Endothelial cell of umbilical vein (primary cell): ENCODE measurements at regions not wholly inside any gene's neighbourhood (a gene's known extent, or its start where the extent isn't known, plus 50 kb on each side); places are given as distances from the start of the nearest gene placed in this dataset.

Experiments
- BruUV-seq: library from RNA; stranded (reverse); fragments of 400-500 nt; replicated peaks from 2 replicates; lab custom pipeline; 2021; lab: Mats Ljungman, UMichigan
- CTCF ChIA-PET: fragments of 300-600, 350-600 bp; sonication (Branson Sonifier 250); formaldehyde crosslinking; loops from one replicate; lab custom pipeline; 2021; ENCODE audit warnings: antibody characterized with exemption, inconsistent platforms; lab: Charles Lee
- POLR2A ChIA-PET: fragments of 300-600, 350-600 bp; sonication (Branson Sonifier 250); formaldehyde crosslinking; loops from one replicate; lab custom pipeline; 2021; ENCODE audit warnings: antibody characterized with exemption, inconsistent platforms; lab: Charles Lee
- DNase-seq: peaks from one replicate; pipeline ENCODE4 v3.0.0-alpha.2; 2011; ENCODE audit warnings: low read depth, low spot score
- FAIRE-seq: peaks from 2 replicates; lab custom pipeline; 2011; peaks lifted over from hg19 to GRCh38; lab: Jason Lieb, UNC
- H2AFZ ChIP-seq: 2 replicates; pipeline ENCODE4 v1.6.0; 2012; ENCODE audit warnings: low read depth, low read length, control low read depth, inconsistent platforms
- H3K27ac ChIP-seq: 2 replicates; pipeline ENCODE4 v1.5.1; 2011; ENCODE audit warnings: low read depth, mild to moderate bottlenecking, control low read depth, low read length, moderate library complexity; ENCODE audit not compliant: insufficient read depth
- H3K27me3 ChIP-seq, 2 experiments: 2 replicates each; pipeline versions ENCODE4 v1.6.0 to v1.6.1; 2011; ENCODE audit warnings: low read length in 2 of 2, mixed read lengths in 1 of 2; ENCODE audit not compliant: control insufficient read depth in 2 of 2, insufficient read depth in 2 of 2
- H3K36me3 ChIP-seq, 2 experiments: 2 replicates in 1 of 2; 3 replicates in 1 of 2; pipeline ENCODE4 v1.5.1; 2011; ENCODE audit warnings: low read length in 2 of 2, mild to moderate bottlenecking in 1 of 2, moderate library complexity in 1 of 2; ENCODE audit not compliant: control insufficient read depth in 2 of 2, insufficient read depth in 2 of 2; ENCODE audit errors: extremely low read depth in 1 of 2
- H3K4me1 ChIP-seq: 3 replicates; pipeline ENCODE4 v1.5.1; 2011; ENCODE audit warnings: mild to moderate bottlenecking, low read length; ENCODE audit not compliant: control insufficient read depth, insufficient read depth; ENCODE audit errors: extremely low read depth
- H3K4me2 ChIP-seq: 2 replicates; pipeline ENCODE4 v1.6.1; 2011; ENCODE audit warnings: low read length, control low read depth, mixed read lengths; ENCODE audit not compliant: insufficient read depth
- H3K4me3 ChIP-seq, 3 experiments: fragments of 200-600 bp in 1 of 3; sonication (generic), shearing (Covaris generic) in 1 of 3; replicated peaks in 1 of 3; 2 replicates each; pipeline ENCODE4 v1.5.1; 2011 to 2016; ENCODE audit warnings: control low read depth in 3 of 3, low read length in 3 of 3, mild to moderate bottlenecking in 2 of 3, inconsistent platforms in 1 of 3, low read depth in 1 of 3, moderate library complexity in 1 of 3; ENCODE audit not compliant: insufficient read depth in 1 of 3
- H3K79me2 ChIP-seq: 2 replicates; pipeline ENCODE4 v1.6.0; 2012; ENCODE audit warnings: low read length, inconsistent platforms; ENCODE audit not compliant: control insufficient read depth, insufficient read depth
- H3K9ac ChIP-seq: replicated peaks from 2 replicates; pipeline ENCODE3; 2011; ENCODE audit warnings: low read length, control low read depth; ENCODE audit not compliant: insufficient read depth; ENCODE audit errors: extremely low read depth
- H3K9me1 ChIP-seq: replicated peaks from 3 replicates; pipeline ENCODE4 v1.6.0; 2011; ENCODE audit warnings: mild to moderate bottlenecking, low read length; ENCODE audit not compliant: control insufficient read depth, insufficient read depth; ENCODE audit errors: extremely low read depth
- H3K9me3 ChIP-seq: replicated peaks from 2 replicates; pipeline ENCODE4 v1.5.1; 2012; ENCODE audit warnings: low read length, inconsistent platforms; ENCODE audit not compliant: control insufficient read depth, insufficient read depth
- H4K20me1 ChIP-seq: replicated peaks from 2 replicates; pipeline ENCODE3; 2011; ENCODE audit warnings: mild to moderate bottlenecking, low read length; ENCODE audit not compliant: control insufficient read depth, insufficient read depth; ENCODE audit errors: extremely low read depth
- CTCF ChIP-seq, 2 donors: IDR thresholded peaks; 1 replicate in 1 of 2; 2 replicates in 1 of 2; pipeline ENCODE4 v1.5.1; 2011; ENCODE audit warnings: low read length in 2 of 2, mild to moderate bottlenecking in 2 of 2, moderate library complexity in 2 of 2, control low read depth in 1 of 2, inconsistent platforms in 1 of 2, low read depth in 1 of 2; ENCODE audit not compliant: insufficient read depth in 1 of 2; ENCODE audit errors: extremely low read depth in 1 of 2
- EZH2 ChIP-seq: IDR thresholded peaks from 2 replicates; pipeline ENCODE4 v1.6.1; 2012; ENCODE audit warnings: borderline replicate concordance, low read depth, mild to moderate bottlenecking, moderate library complexity, low read length, inconsistent platforms; ENCODE audit not compliant: severe bottlenecking
- FOS ChIP-seq: IDR thresholded peaks from 2 replicates; pipeline ENCODE4 v1.6.1; 2011; ENCODE audit warnings: mild to moderate bottlenecking, low read length, moderate library complexity, borderline replicate concordance; ENCODE audit not compliant: insufficient read depth
- GATA2 ChIP-seq: IDR thresholded peaks from 2 replicates; pipeline ENCODE4 v1.7.0; 2011; ENCODE audit warnings: low read depth, mild to moderate bottlenecking, moderate library complexity, mixed read lengths, low read length; ENCODE audit not compliant: insufficient read length, insufficient read depth
- JUN ChIP-seq: IDR thresholded peaks from 2 replicates; pipeline ENCODE4 v1.6.1; 2011; ENCODE audit warnings: borderline replicate concordance, low read depth; ENCODE audit not compliant: insufficient read length, insufficient read depth
- MAX ChIP-seq: IDR thresholded peaks from 2 replicates; pipeline ENCODE4 v1.6.1; 2011; ENCODE audit not compliant: insufficient read depth, insufficient read length
- MYC ChIP-seq: IDR thresholded peaks from one replicate; pipeline ENCODE4 v1.6.1; 2011; ENCODE audit warnings: mild to moderate bottlenecking, low read depth, low read length
- POLR2A ChIP-seq: IDR thresholded peaks from 2 replicates; pipeline ENCODE4 v1.6.1; 2012; ENCODE audit warnings: low read depth, mild to moderate bottlenecking, control low read depth, low read length
- POLR2AphosphoS5 ChIP-seq: IDR thresholded peaks from 2 replicates; pipeline ENCODE4 v1.6.1; 2012; ENCODE audit warnings: low read depth, mild to moderate bottlenecking, control low read depth, low read length, moderate library complexity; ENCODE audit not compliant: insufficient read depth
- dilution Hi-C: fragments of 300-500 bp; cut with MboI; formaldehyde crosslinking; loops from one replicate; pipeline ENCODE4 v1.15.0; 2019; ENCODE audit warnings: low sequenced_read_pairs; ENCODE audit not compliant: extremely low pct_ligation_motif_present
- intact Hi-C: fragments of 100-400 bp; cut with micrococcal nuclease; formaldehyde crosslinking; loops from one replicate; pipeline ENCODE4 v1.10.0; 2022

GRCh38 chr2:173652311-173652710, 297.6 kb downstream of the CDCA7 start:
- FAIRE-seq (no peak), DNase-seq (no peak)
- H3K9me1 ChIP-seq = no peaks in the 10 kb centered on the region
- no peak overlapping the region for H3K4me3 ChIP-seq
- TF ChIP-seq POLR2AphosphoS5 = no peak
- TF ChIP-seq EZH2 = no peak
- TF ChIP-seq POLR2A = no peak
- TF ChIP-seq GATA2 = no peak
- TF ChIP-seq CTCF (IDR thresholded peaks at IDR 0.05; ENCODE audit: extremely low read depth in 1 of 2, insufficient read depth in 1 of 2, low read depth in 1 of 2, low read length in 2 of 2) = no peak
- TF ChIP-seq JUN = no peak
- no peak for TF ChIP-seq FOS
- no peak for TF ChIP-seq MAX
- no peak for TF ChIP-seq MYC
- dilution Hi-C loops (no loop called here), intact Hi-C loops (no loop called here)
- no peaks in the 10 kb centered on the region for H3K79me2 ChIP-seq
- no peak overlapping the region for H3K9ac ChIP-seq
- H3K4me2 ChIP-seq = no peak overlapping the region
- no peaks in the 10 kb centered on the region for H3K9me3 ChIP-seq
- peaks cover 0 to 1% of the 10 kb centered on the region in 2 experiments for H3K27me3 ChIP-seq
- H3K36me3 ChIP-seq = no peaks in the 10 kb centered on the region
- ChIA-PET CTCF (interaction anchor here (1.1 kb wide), 1 partner anchor 203 kb away, joined by 3 read pairs; no protein-coding TSS in a partner anchor), POLR2A (no interaction called here)
- no TSS peak for BruUV-seq
- H3K4me1 ChIP-seq = no peaks in the 10 kb centered on the region
- no peaks in the 10 kb centered on the region for H4K20me1 ChIP-seq
- H2AFZ ChIP-seq = no peak overlapping the region
- no peak overlapping the region for H3K27ac ChIP-seq
